ENCODE measurements at regions not wholly inside any gene's neighbourhood (a gene's known extent, or its start where the extent isn't known, plus 50 kb on each side); places are given as distances from the start of the nearest gene placed in this dataset.

DNA sequence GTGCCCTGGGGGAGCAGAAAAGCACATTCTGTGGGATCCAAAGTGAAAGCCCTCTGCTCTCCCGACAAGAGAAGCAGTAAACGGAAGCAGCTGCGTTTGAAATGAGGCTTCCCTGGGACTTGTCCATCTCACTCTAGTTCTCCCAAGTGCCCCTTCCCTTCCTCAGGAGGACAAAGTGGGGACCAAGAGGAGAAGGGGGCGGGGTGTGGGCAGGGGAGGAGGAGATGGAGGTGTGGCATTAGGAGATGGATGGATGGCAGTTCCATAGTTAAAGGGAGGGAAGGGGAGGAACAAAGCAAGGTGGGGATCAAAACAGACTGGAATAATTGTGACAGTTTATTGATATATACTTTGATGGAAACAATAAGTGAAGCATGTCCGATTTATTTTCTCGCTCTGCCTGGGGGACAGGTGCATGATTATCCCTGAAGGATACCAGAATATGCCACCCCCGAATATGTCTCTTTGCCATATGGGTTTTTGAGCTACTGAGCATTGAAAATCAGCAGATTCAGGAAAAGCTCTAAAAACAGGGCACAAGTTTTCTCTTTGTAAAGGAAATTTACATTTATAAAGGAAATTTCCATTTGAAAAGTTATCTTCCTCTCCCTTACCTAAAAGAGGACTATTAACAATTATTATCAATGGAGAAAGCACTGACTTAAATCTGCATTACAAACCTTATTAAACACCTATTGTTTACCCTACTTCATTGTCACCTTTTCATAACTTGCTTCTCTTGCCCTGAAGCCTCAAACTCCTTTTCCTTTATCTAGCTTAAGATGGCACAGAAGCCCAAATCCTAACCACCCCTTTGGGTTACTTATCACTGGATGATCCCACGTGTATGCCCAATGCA is 58.9 kb upstream of the DAZL start:
- TF ChIP-seq, protein P1, sequence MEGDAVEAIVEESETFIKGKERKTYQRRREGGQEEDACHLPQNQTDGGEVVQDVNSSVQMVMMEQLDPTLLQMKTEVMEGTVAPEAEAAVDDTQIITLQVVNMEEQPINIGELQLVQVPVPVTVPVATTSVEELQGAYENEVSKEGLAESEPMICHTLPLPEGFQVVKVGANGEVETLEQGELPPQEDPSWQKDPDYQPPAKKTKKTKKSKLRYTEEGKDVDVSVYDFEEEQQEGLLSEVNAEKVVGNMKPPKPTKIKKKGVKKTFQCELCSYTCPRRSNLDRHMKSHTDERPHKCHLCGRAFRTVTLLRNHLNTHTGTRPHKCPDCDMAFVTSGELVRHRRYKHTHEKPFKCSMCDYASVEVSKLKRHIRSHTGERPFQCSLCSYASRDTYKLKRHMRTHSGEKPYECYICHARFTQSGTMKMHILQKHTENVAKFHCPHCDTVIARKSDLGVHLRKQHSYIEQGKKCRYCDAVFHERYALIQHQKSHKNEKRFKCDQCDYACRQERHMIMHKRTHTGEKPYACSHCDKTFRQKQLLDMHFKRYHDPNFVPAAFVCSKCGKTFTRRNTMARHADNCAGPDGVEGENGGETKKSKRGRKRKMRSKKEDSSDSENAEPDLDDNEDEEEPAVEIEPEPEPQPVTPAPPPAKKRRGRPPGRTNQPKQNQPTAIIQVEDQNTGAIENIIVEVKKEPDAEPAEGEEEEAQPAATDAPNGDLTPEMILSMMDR (IDR thresholded peaks at IDR 0.05 in 2 of 3, conservative IDR thresholded peaks at IDR 0.05 in 1 of 3; ENCODE audit: borderline replicate concordance in 1 of 3, insufficient read depth in 1 of 3, low read depth in 2 of 3, low read length in 2 of 3), result no peak
- TF ChIP-seq JUND (IDR thresholded peaks at IDR 0.05), result no peak
- TF ChIP-seq YY1 (IDR thresholded peaks at IDR 0.05; ENCODE audit: extremely low read depth, insufficient replicate concordance, low read depth, low read length), result no peak
- no peak for TF ChIP-seq EZH2 (IDR thresholded peaks at IDR 0.05)

Measured in HCT116 (cell line).